Astrocyte (in vitro differentiated cells and primary cell): ENCODE measurements at regions not wholly inside any gene's neighbourhood (a gene's known extent, or its start where the extent isn't known, plus 50 kb on each side); places are given as distances from the start of the nearest gene placed in this dataset.

Experiments
- EZH2 ChIP-seq: IDR thresholded peaks from 2 replicates; pipeline ENCODE4 v1.6.1; 2012; ENCODE audit warnings: mild to moderate bottlenecking, low read length, inconsistent platforms; ENCODE audit not compliant: insufficient read depth
- TF ChIP-seq, protein P1 (sequence below): IDR thresholded peaks from 2 replicates; pipeline ENCODE4 v1.5.1; 2011; ENCODE audit warnings: low read depth, mild to moderate bottlenecking, inconsistent platforms, low read length, moderate library complexity; ENCODE audit not compliant: insufficient read depth

DNA sequence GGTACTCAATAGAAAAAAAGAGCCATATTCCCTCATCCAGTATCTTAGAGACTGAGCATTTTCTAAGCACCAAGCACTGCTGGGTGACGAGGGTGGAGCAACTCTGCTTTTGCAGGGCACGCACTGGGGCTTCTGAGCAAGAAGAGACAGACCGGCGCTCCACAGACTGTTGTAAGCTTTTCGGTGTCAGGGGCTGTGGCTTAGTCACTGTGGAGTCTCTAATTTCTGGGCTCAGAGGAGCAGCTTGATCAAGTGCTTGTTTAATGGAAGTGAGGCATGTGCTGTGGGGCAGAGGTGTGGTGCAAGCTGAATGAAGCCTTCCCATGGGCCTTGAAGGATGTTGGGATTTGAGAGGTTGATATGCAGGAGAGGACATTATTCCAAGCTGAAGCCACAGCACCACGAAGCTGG, 227.1 kb downstream of the MYCN start:
- TF ChIP-seq, protein P1, sequence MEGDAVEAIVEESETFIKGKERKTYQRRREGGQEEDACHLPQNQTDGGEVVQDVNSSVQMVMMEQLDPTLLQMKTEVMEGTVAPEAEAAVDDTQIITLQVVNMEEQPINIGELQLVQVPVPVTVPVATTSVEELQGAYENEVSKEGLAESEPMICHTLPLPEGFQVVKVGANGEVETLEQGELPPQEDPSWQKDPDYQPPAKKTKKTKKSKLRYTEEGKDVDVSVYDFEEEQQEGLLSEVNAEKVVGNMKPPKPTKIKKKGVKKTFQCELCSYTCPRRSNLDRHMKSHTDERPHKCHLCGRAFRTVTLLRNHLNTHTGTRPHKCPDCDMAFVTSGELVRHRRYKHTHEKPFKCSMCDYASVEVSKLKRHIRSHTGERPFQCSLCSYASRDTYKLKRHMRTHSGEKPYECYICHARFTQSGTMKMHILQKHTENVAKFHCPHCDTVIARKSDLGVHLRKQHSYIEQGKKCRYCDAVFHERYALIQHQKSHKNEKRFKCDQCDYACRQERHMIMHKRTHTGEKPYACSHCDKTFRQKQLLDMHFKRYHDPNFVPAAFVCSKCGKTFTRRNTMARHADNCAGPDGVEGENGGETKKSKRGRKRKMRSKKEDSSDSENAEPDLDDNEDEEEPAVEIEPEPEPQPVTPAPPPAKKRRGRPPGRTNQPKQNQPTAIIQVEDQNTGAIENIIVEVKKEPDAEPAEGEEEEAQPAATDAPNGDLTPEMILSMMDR, result no peak
- no peak for TF ChIP-seq EZH2
